Neural cell (in vitro differentiated cells): ENCODE measurements at regions not wholly inside any gene's neighbourhood (a gene's known extent, or its start where the extent isn't known, plus 50 kb on each side); places are given as distances from the start of the nearest gene placed in this dataset.

Source experiments
- POLR2AphosphoS5 ChIP-seq: IDR thresholded peaks from 2 replicates; pipeline ENCODE4 v1.6.1; 2012
- TF ChIP-seq, protein P1 (sequence below): fragments of 450-650 bp; IDR thresholded peaks from 2 replicates; pipeline ENCODE4 v1.5.1; 2014; ENCODE audit warnings: antibody characterized with exemption, mild to moderate bottlenecking, moderate library complexity; ENCODE audit not compliant: poor library complexity, severe bottlenecking

DNA sequence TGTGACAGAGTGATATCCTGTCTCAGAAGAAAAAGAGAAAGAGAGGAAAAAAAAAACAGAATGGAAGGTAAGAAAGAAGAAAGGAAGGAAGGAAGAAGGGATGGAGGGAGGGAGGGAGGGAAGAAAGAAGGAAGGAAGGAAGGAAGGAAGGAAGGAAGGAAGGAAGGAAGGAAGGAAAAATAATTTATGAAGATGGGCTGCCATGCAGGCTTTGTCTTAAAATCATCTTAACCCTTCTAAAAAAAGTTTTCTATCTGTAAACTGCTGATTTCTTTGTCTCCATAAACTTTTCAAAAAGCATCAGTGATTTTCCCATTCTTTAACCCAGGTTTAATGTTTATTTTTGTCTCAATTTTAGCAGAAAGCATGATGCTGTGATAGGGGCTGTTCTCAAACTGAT, 1154.1 kb upstream of the CDH6 start:
- TF ChIP-seq, protein P1, sequence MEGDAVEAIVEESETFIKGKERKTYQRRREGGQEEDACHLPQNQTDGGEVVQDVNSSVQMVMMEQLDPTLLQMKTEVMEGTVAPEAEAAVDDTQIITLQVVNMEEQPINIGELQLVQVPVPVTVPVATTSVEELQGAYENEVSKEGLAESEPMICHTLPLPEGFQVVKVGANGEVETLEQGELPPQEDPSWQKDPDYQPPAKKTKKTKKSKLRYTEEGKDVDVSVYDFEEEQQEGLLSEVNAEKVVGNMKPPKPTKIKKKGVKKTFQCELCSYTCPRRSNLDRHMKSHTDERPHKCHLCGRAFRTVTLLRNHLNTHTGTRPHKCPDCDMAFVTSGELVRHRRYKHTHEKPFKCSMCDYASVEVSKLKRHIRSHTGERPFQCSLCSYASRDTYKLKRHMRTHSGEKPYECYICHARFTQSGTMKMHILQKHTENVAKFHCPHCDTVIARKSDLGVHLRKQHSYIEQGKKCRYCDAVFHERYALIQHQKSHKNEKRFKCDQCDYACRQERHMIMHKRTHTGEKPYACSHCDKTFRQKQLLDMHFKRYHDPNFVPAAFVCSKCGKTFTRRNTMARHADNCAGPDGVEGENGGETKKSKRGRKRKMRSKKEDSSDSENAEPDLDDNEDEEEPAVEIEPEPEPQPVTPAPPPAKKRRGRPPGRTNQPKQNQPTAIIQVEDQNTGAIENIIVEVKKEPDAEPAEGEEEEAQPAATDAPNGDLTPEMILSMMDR, result no peak
- TF ChIP-seq POLR2AphosphoS5, result no peak
